SU-DHL-6 (cell line): ENCODE measurements at regions not wholly inside any gene's neighbourhood (a gene's known extent, or its start where the extent isn't known, plus 50 kb on each side); places are given as distances from the start of the nearest gene placed in this dataset.

Source experiments
- CTCF ChIP-seq: fragments of 200-600 bp; sonication (generic); IDR thresholded peaks from one replicate; pipeline ENCODE4 v1.5.1; 2017; ENCODE audit warnings: antibody characterized with exemption, mild to moderate bottlenecking, low read length, moderate library complexity; ENCODE audit not compliant: insufficient read depth, poor library complexity, severe bottlenecking
- EZH2phosphoT487 ChIP-seq: fragments of 200-600 bp; sonication (generic), shearing (Covaris generic); conservative IDR thresholded peaks from 2 replicates; pipeline ENCODE4 v1.6.1; 2018; ENCODE audit warnings: mild to moderate bottlenecking, antibody characterized with exemption, low read length, moderate library complexity, mixed read lengths

- TF ChIP-seq CTCF: no peak
- no peak for TF ChIP-seq EZH2phosphoT487
These were observed 1396.4 kb downstream of the EFNB2 start for GRCh38 chr13:105139048-105139379.
